H1 (cell line): ENCODE measurements at regions not wholly inside any gene's neighbourhood (a gene's known extent, or its start where the extent isn't known, plus 50 kb on each side); places are given as distances from the start of the nearest gene placed in this dataset.

Experiments used
- CTCF ChIA-PET: fragments of 300-600 bp; sonication (Branson Sonifier 250); formaldehyde crosslinking; loops from one replicate; lab custom pipeline; 2021; ENCODE audit not compliant: partially characterized antibody; lab: Charles Lee
- POLR2A ChIA-PET: fragments of 300-600 bp; sonication (Branson Sonifier 250); formaldehyde crosslinking; loops from one replicate; lab custom pipeline; 2021; ENCODE audit warnings: inconsistent platforms; ENCODE audit not compliant: partially characterized antibody; lab: Charles Lee
- DNase-seq, 2 experiments: peaks; one replicate each; pipeline versions ENCODE4 v3.0.0 to v3.0.0-alpha.2; 2010 to 2022; ENCODE audit warnings: low spot score in 2 of 2, low read depth in 1 of 2, mixed read lengths in 1 of 2
- FAIRE-seq: peaks from 2 replicates; lab custom pipeline; 2011; peaks lifted over from hg19 to GRCh38; lab: Jason Lieb, UNC
- H2AFZ ChIP-seq: 2 replicates; pipeline ENCODE4 v1.8.1; 2012; ENCODE audit warnings: low read length, inconsistent platforms
- H2AK5ac ChIP-seq: 2 replicates; pipeline ENCODE4 v1.6.1; 2013; ENCODE audit warnings: low read depth, low read length
- H2BK120ac ChIP-seq: replicated peaks from 2 replicates; pipeline ENCODE3; 2013; ENCODE audit warnings: low read depth, low read length, inconsistent platforms
- H2BK12ac ChIP-seq: 2 replicates; pipeline ENCODE4 v1.6.1; 2013; ENCODE audit warnings: low read depth, low read length
- H2BK15ac ChIP-seq: 2 replicates; pipeline ENCODE4 v1.6.1; 2013; ENCODE audit warnings: low read length
- H2BK20ac ChIP-seq: 2 replicates; pipeline ENCODE4 v1.6.1; 2013; ENCODE audit warnings: low read length
- H2BK5ac ChIP-seq: 2 replicates; pipeline ENCODE4 v1.6.1; 2013; ENCODE audit warnings: low read depth, low read length
- H3K14ac ChIP-seq: 2 replicates; pipeline ENCODE4 v1.6.1; 2013; ENCODE audit warnings: inconsistent platforms; ENCODE audit not compliant: insufficient read length
- H3K18ac ChIP-seq: 2 replicates; pipeline ENCODE4 v1.6.1; 2013; ENCODE audit warnings: low read length; ENCODE audit errors: extremely low read depth
- H3K23ac ChIP-seq: 2 replicates; pipeline ENCODE4 v1.6.1; 2013; ENCODE audit warnings: inconsistent platforms; ENCODE audit not compliant: insufficient read length
- H3K23me2 ChIP-seq: 2 replicates; pipeline ENCODE4 v1.6.1; 2013; ENCODE audit warnings: low read depth, low read length
- H3K27ac ChIP-seq: 2 replicates; pipeline ENCODE4 v1.6.1; 2011; ENCODE audit warnings: low read depth, low read length, inconsistent platforms
- H3K27me3 ChIP-seq, 4 experiments: replicated peaks in 1 of 4; 1 replicate in 1 of 4; 2 replicates in 3 of 4; pipeline versions ENCODE4 v1.6.1 to v1.8.1; 2011 to 2013; ENCODE audit warnings: low read length in 3 of 4, mild to moderate bottlenecking in 3 of 4, inconsistent platforms in 2 of 4, mixed read lengths in 2 of 4, moderate library complexity in 1 of 4; ENCODE audit not compliant: control insufficient read depth in 3 of 4, insufficient read depth in 3 of 4; ENCODE audit errors: extremely low read depth in 1 of 4
- H3K36me3 ChIP-seq, 4 experiments: 2 replicates each; pipeline versions ENCODE4 v1.6.1 to v1.8.1; 2011 to 2013; ENCODE audit warnings: mild to moderate bottlenecking in 4 of 4, low read length in 3 of 4, moderate library complexity in 2 of 4, control low read depth in 1 of 4, inconsistent platforms in 1 of 4; ENCODE audit not compliant: insufficient read depth in 4 of 4, control insufficient read depth in 2 of 4
- H3K4ac ChIP-seq: replicated peaks from 2 replicates; pipeline ENCODE3; 2013; ENCODE audit warnings: low read length, low read depth, mixed read lengths, inconsistent platforms; ENCODE audit not compliant: insufficient read length
- H3K4me1 ChIP-seq, 4 experiments: replicated peaks in 1 of 4; 1 replicate in 1 of 4; 2 replicates in 3 of 4; pipeline versions ENCODE4 v1.6.1 to v1.8.1; 2011 to 2013; ENCODE audit warnings: low read length in 3 of 4, inconsistent platforms in 2 of 4, mixed read lengths in 1 of 4; ENCODE audit not compliant: insufficient read depth in 4 of 4, control insufficient read depth in 3 of 4
- H3K4me2 ChIP-seq, 2 experiments: 2 replicates each; pipeline versions ENCODE4 v1.6.1 to v1.8.1; 2011 to 2013; ENCODE audit warnings: low read depth in 2 of 2, low read length in 2 of 2, control low read depth in 1 of 2, inconsistent platforms in 1 of 2, mild to moderate bottlenecking in 1 of 2; ENCODE audit not compliant: insufficient read depth in 1 of 2
- H3K4me3 ChIP-seq, 4 experiments: fragments of 200-600, 300-600 bp in 1 of 4; sonication (generic), shearing (Covaris generic), sonication (Bioruptor Twin) in 1 of 4; 2 replicates each; pipeline versions ENCODE4 v1.5.1 to v1.8.1; 2011 to 2016; ENCODE audit warnings: low read length in 4 of 4, low read depth in 3 of 4, control low read depth in 2 of 4, inconsistent platforms in 2 of 4, mild to moderate bottlenecking in 2 of 4, mixed read lengths in 1 of 4, moderate library complexity in 1 of 4; ENCODE audit not compliant: insufficient read depth in 2 of 4; ENCODE audit errors: extremely low read depth in 1 of 4
- H3K56ac ChIP-seq: replicated peaks from 2 replicates; pipeline ENCODE3; 2013; ENCODE audit warnings: low read depth, mild to moderate bottlenecking, mixed read lengths, low read length, inconsistent platforms; ENCODE audit not compliant: insufficient read length
- H3K79me1 ChIP-seq: 2 replicates; pipeline ENCODE4 v1.6.1; 2013; ENCODE audit warnings: low read depth, low read length, control low read depth
- H3K79me2 ChIP-seq, 2 experiments: 2 replicates each; pipeline versions ENCODE4 v1.6.1 to v1.8.1; 2012 to 2013; ENCODE audit warnings: low read length in 2 of 2, mild to moderate bottlenecking in 2 of 2, inconsistent platforms in 1 of 2; ENCODE audit not compliant: insufficient read depth in 2 of 2, control insufficient read depth in 1 of 2
- H3K9ac ChIP-seq, 4 experiments: replicated peaks in 1 of 4; 1 replicate in 1 of 4; 2 replicates in 3 of 4; pipeline versions ENCODE4 v1.6.1 to v1.8.1; 2011 to 2013; ENCODE audit warnings: low read depth in 3 of 4, low read length in 3 of 4, control low read depth in 2 of 4, mild to moderate bottlenecking in 2 of 4, moderate library complexity in 2 of 4, inconsistent platforms in 1 of 4; ENCODE audit errors: extremely low read depth in 1 of 4
- H3K9me3 ChIP-seq, 2 experiments: 2 replicates each; pipeline versions ENCODE4 v1.6.1 to v1.8.1; 2012 to 2013; ENCODE audit warnings: mild to moderate bottlenecking in 2 of 2, moderate library complexity in 2 of 2, control low read depth in 1 of 2, inconsistent platforms in 1 of 2, low read depth in 1 of 2, low read length in 1 of 2, mixed read lengths in 1 of 2; ENCODE audit not compliant: insufficient read depth in 2 of 2
- H4K20me1 ChIP-seq, 2 experiments: replicated peaks in 1 of 2; 2 replicates each; pipeline versions ENCODE3 to v1.8.1; 2011 to 2013; ENCODE audit warnings: inconsistent platforms in 2 of 2, low read length in 2 of 2, mild to moderate bottlenecking in 1 of 2; ENCODE audit not compliant: insufficient read depth in 2 of 2, control insufficient read depth in 1 of 2
- H4K5ac ChIP-seq: 2 replicates; pipeline ENCODE4 v1.6.1; 2013; ENCODE audit warnings: low read length, low read depth, mixed read lengths, inconsistent platforms; ENCODE audit not compliant: insufficient read length
- H4K8ac ChIP-seq: 2 replicates; pipeline ENCODE4 v1.8.0; 2013; ENCODE audit warnings: mild to moderate bottlenecking, moderate library complexity, low read length, inconsistent platforms; ENCODE audit not compliant: insufficient read depth; ENCODE audit errors: extremely low read depth
- H4K91ac ChIP-seq: replicated peaks from 2 replicates; pipeline ENCODE3; 2013; ENCODE audit warnings: low read length, mixed read lengths, inconsistent platforms; ENCODE audit not compliant: insufficient read length
- E2F6 ChIP-seq: IDR thresholded peaks from 2 replicates; pipeline ENCODE4 v1.6.1; 2012; ENCODE audit warnings: inconsistent platforms
- RAD21 ChIP-seq, 2 experiments: IDR thresholded peaks in 1 of 2; conservative IDR thresholded peaks in 1 of 2; 2 replicates each; pipeline ENCODE4 v1.6.1; 2011; ENCODE audit warnings: low read depth in 2 of 2, low read length in 2 of 2, improper control_type of control experiment in 1 of 2, inconsistent platforms in 1 of 2, mild to moderate bottlenecking in 1 of 2, moderate library complexity in 1 of 2
- RFX5 ChIP-seq: IDR thresholded peaks from 2 replicates; pipeline ENCODE4 v1.6.1; 2011; ENCODE audit warnings: low read depth, low read length, improper control_type of control experiment, borderline replicate concordance
- WGBS, 2 experiments: shearing (Covaris generic) in 1 of 2; methylation state at CpG; one replicate each; pipeline versions ENCODE4 v1.1.6 to v1.1.7; 2013 to 2015; ENCODE audit warnings: low lambda C conversion rate in 2 of 2, mixed read lengths in 2 of 2, inconsistent platforms in 1 of 2, low coverage in 1 of 2, missing lambda C conversion rate in 1 of 2; ENCODE audit not compliant: insufficient replicate concordance in 2 of 2, insufficient coverage in 1 of 2, insufficient read length in 1 of 2; ENCODE audit errors: extremely low coverage in 1 of 2, missing lambda C conversion rate in 1 of 2; 5-methylcytosine and 5-hydroxymethylcytosine counted together
- TF ChIP-seq, protein P1 (sequence below), 3 experiments: IDR thresholded peaks; 1 replicate in 2 of 3; 2 replicates in 1 of 3; pipeline versions ENCODE4 v1.5.1 to v1.6.1; 2011; ENCODE audit warnings: low read length in 3 of 3, mild to moderate bottlenecking in 3 of 3, inconsistent platforms in 2 of 3, low read depth in 1 of 3, moderate library complexity in 1 of 3; ENCODE audit not compliant: insufficient read depth in 1 of 3; ENCODE audit errors: control extremely low read depth in 1 of 3

GRCh38 chrX:109886122-109886761 is 116.7 kb upstream of the TMEM164 start:
- Histone ChIP-seq H2BK12ac (no peak overlapping the region), H3K23me2 (no peaks in the 10 kb centered on the region), H2BK15ac (no peak overlapping the region), H4K5ac (no peak overlapping the region), H3K9me3 (no peaks in the 10 kb centered on the region), H3K4me3 (no peak overlapping the region), H4K91ac (no peak overlapping the region), H2BK5ac (no peak overlapping the region), H2BK120ac (no peak overlapping the region), H3K36me3 (no peaks in the 10 kb centered on the region), H4K20me1 (no peaks in the 10 kb centered on the region), H3K4me2 (no peak overlapping the region), H3K4me1 (no peaks in the 10 kb centered on the region), H3K27me3 (no peaks in the 10 kb centered on the region), H3K79me2 (no peaks in the 10 kb centered on the region), H3K23ac (no peak overlapping the region), H3K56ac (no peak overlapping the region), H4K8ac (no peak overlapping the region), H2BK20ac (no peak overlapping the region), H3K14ac (no peak overlapping the region), H3K79me1 (no peaks in the 10 kb centered on the region), H2AFZ (no peak overlapping the region), H3K9ac (no peak overlapping the region), H3K27ac (no peak overlapping the region), H3K4ac (no peak overlapping the region), H3K18ac (no peak overlapping the region), H2AK5ac (no peak overlapping the region)
- WGBS, 2 experiments = 37% methylated on average over 4 of the region's 4 CpGs; no CpG with 5 or more reads in 1 of the 2 experiments
- FAIRE-seq (peak; percentile 57), DNase-seq (peak in 1 of 2 experiments; percentile 44)
- ChIA-PET CTCF (interaction anchor here (0.6 to 7.5 kb wide), 8 partner anchors 10 to 1447 kb away, joined by 3 to 93 read pairs (median 3); partner anchors contain the start of gene COL4A5), POLR2A (no interaction called here)
- TF ChIP-seq E2F6 (no peak), RAD21 (IDR thresholded peaks at IDR 0.05 in 1 of 2, conservative IDR thresholded peaks at IDR 0.05 in 1 of 2; ENCODE audit: low read depth in 2 of 2, low read length in 2 of 2) (peak; percentile 63 to 64), RFX5 (no peak)
- TF ChIP-seq, protein P1, sequence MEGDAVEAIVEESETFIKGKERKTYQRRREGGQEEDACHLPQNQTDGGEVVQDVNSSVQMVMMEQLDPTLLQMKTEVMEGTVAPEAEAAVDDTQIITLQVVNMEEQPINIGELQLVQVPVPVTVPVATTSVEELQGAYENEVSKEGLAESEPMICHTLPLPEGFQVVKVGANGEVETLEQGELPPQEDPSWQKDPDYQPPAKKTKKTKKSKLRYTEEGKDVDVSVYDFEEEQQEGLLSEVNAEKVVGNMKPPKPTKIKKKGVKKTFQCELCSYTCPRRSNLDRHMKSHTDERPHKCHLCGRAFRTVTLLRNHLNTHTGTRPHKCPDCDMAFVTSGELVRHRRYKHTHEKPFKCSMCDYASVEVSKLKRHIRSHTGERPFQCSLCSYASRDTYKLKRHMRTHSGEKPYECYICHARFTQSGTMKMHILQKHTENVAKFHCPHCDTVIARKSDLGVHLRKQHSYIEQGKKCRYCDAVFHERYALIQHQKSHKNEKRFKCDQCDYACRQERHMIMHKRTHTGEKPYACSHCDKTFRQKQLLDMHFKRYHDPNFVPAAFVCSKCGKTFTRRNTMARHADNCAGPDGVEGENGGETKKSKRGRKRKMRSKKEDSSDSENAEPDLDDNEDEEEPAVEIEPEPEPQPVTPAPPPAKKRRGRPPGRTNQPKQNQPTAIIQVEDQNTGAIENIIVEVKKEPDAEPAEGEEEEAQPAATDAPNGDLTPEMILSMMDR (IDR thresholded peaks at IDR 0.05; ENCODE audit: control extremely low read depth in 1 of 3, insufficient read depth in 1 of 3, low read depth in 1 of 3, low read length in 3 of 3) = peak; percentile 57 to 69 (median 60)
